ENCODE measurements at regions not wholly inside any gene's neighbourhood (a gene's known extent, or its start where the extent isn't known, plus 50 kb on each side); places are given as distances from the start of the nearest gene placed in this dataset.

- DNase-seq (ENCODE audit: low spot score) = no peak
These were observed 281.4 kb downstream of the SMOC2 start for GRCh38 chr6:168722397-168722796.

- DNase-seq (ENCODE audit: low spot score) = no peak
These were observed 280.6 kb downstream of the SMOC2 start for GRCh38 chr6:168721571-168721970.

DNA sequence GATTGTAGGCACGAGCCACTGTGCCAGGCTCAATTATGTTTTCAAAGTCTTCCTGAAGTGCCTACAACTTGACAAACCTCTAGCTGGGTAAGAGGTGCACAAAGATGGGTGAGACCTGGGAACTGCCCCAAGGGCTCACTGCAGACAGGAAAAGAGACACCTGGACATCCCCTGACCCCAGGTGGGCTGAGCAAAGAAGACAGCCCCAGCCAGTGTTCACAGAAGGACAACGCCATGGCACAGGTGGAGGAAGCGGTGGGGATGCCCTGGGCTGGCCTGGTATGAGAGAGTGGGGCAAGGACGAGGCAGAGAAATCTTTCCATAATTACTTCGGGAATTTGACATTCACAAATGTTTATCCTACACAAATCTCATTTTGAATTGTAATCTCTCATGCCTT, 278.9 kb downstream of the SMOC2 start:
- DNase-seq (ENCODE audit: low spot score) = no peak

DNA sequence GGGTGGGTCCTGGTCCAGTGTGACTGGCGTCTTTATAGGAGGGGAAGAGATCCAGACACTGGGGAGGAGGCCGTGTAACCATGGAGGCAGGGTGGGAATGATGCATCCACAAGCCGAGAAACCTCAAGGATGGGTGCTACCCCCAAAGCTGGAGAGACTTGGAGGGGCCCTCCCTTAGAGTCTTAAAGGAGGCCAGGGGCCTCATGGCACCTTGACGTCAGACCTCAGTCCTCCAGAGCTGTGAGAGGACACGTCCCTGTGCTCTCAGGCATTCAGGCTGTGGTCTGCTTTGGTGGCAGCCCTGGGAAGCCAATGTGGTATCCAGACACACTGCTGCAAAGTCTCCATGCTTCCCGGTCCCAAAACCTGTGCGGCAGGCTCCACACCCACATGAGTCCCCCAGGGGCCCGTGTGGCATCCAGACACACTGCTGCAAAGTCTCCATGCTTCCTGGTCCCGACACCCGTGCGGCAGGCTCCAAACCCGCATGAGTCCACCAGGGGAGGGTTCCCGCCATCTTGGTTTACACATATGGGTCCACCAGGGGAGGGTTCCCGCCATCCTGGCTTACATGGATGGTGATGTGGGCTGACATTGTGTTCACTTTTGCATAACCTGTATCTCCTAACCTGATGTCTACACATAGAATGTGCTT, 278.0 kb downstream of the SMOC2 start:
- DNase-seq (ENCODE audit: low spot score) = no peak

Data from hematopoietic multipotent progenitor cell treated with erythropoietin and hydrocortisone succinate and interleukin-3 and kit ligand, for 17 days (in vitro differentiated cells).